Stomach (tissue), 4 donors: ENCODE measurements at regions not wholly inside any gene's neighbourhood (a gene's known extent, or its start where the extent isn't known, plus 50 kb on each side); places are given as distances from the start of the nearest gene placed in this dataset.

Experiments used
- CTCF ChIP-seq, 7 experiments: fragments of 450-650 bp in 4 of 7; fragments of 200-600 bp in 3 of 7; sonication (generic) in 3 of 7; IDR thresholded peaks; one replicate each; pipeline ENCODE4 v1.5.1; 2016 to 2019; ENCODE audit warnings: antibody characterized with exemption in 7 of 7, control low read depth in 2 of 7, mild to moderate bottlenecking in 1 of 7
- POLR2A ChIP-seq, 4 donors: fragments of 450-650 bp; IDR thresholded peaks; one replicate each; pipeline ENCODE4 v1.6.1; 2016; ENCODE audit warnings: antibody characterized with exemption in 4 of 4, control low read depth in 2 of 4, mild to moderate bottlenecking in 1 of 4, moderate library complexity in 1 of 4
- POLR2AphosphoS5 ChIP-seq, 3 donors: sonication (generic); formaldehyde crosslinking; IDR thresholded peaks; one replicate each; pipeline ENCODE4 v1.6.1; 2016; ENCODE audit warnings: antibody characterized with exemption in 3 of 3

- TF ChIP-seq POLR2A (IDR thresholded peaks at IDR 0.05) (no peak), CTCF (IDR thresholded peaks at IDR 0.05) (no peak), POLR2AphosphoS5 (IDR thresholded peaks at IDR 0.05) (no peak)
These were observed 1334.4 kb upstream of the CELF4 start for GRCh38 chr18:38900031-38900430.
